RPMI7951 (cell line): ENCODE measurements at regions not wholly inside any gene's neighbourhood (a gene's known extent, or its start where the extent isn't known, plus 50 kb on each side); places are given as distances from the start of the nearest gene placed in this dataset.
"Not testable (repeated sequence)": the region's sequence is repeated elsewhere in the genome, so short reads cannot be mapped to it uniquely, and the experiment has no call there.

Experiments used
- DNase-seq: peaks from one replicate; pipeline ENCODE4 v3.0.0-alpha.2; 2012; ENCODE audit warnings: low read depth

GRCh38 chr2:2742726-2743125, 411.7 kb upstream of the MYT1L start:
- DNase-seq = no peak

DNA sequence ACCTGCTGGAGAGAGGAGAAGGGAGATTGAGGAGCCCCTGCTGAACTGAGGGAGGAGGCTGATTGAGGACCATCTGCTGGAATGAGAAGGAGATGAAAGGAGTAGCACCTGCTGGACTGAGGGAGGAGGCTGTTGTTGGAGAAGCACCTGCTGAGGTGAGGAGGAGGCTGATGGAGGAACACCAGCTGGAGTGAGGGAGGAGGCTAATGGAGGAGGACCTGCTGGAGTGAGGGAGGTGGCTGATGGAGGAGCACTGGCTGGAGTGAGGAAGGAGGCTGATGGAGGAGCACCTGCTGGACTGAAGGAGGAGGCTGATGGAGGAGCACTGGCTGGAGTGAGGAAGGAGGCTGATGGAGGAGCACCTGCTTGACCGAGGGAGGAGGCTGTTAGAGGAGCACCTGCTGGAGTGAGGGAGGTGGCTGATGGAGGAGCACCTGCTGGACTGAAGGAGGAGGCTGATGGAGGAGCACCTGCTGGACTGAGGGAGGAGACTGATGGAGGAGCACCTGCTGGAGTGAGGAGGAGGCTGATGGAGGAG, 409.2 kb upstream of the MYT1L start:
- no peak for DNase-seq

- DNase-seq = no peak
Measured at GRCh38 chr2:2739231-2739795, 408.2 kb upstream of the MYT1L start.

DNA sequence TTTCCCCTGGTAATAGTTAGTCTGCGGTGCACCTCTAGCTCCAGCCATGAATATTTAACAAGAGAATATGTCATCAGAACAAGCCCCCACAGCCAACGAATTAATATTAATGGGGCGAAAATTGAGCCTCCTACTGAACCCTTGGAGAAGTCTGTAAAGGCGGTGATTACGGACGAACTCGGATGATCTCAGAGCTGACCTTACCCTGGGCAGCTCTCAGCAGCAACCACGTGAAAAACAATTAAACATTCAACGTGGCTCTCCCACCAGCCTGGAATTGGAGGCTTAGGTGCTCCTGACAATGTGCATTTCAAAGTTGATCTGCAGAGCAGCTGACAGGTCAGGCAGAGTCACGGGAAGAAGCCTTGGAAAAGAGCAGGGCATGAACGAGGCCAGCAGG, 407.6 kb upstream of the MYT1L start:
- no peak for DNase-seq

- DNase-seq = no peak
Measured at GRCh38 chr2:2738276-2738675, 407.2 kb upstream of the MYT1L start.

GRCh38 chr2:2735041-2735440, 404.0 kb upstream of the MYT1L start:
- no peak for DNase-seq

GRCh38 chr2:2734308-2734707, 403.2 kb upstream of the MYT1L start:
- no peak for DNase-seq

GRCh38 chr2:2733818-2734217, 402.7 kb upstream of the MYT1L start:
- no peak for DNase-seq

- no peak for DNase-seq
Measured at GRCh38 chr2:2732331-2733119, 401.4 kb upstream of the MYT1L start.

DNA sequence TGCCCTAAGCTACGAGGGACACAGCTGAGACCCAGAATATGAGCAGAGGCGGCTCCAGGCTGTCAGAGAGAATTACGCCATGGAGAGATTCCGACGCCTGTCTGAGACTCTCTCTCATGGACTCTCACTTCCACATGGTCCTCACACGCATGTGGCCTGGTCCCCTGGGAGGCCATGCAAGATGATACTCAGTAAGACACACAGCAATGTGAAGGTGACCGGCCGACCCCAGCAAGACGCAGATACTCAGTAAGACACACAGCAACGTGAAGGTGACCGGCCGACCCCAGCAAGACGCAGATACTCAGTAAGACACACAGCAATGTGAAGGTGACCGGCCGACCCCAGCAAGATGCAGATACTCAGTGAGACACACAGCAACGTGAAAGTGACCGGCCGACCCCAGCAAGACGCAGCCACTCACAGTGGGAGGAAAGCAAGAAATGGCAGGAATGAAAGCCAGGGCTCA, 400.8 kb upstream of the MYT1L start:
- DNase-seq = no peak

DNA sequence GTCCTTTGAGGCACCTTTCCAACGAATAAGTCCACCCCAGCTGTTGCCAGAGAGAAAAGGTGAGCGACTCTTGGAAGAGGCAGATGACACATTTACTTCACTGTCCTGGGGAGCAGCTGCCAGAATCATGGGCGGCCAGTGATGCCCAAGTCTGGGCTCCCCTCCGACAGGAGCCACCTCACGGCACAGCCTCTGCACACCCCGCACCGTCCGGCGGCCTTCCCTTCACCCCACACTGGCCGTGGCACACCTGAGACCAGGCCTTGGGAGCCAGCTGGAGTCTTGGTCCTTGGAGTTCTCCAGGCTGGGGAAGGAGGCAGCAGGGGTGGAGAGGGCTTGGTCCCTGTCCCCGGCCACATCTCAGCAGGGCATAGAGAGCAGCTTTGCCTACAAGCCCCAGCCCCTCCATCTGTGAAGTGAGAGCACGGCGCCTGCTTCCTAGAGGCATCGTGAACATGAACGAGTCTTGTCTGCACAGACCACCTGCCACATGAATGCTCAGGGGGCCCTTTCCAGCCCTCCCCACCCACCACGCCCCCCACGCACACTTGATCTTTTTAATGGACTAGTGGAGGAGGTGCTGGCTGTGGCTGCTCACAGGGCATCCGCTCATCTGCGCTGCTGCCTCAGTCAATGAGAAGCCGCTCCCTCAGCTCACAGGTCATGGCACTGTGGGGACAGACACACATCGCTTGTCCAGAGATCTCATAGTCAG, 400.2 kb upstream of the MYT1L start:
- no peak for DNase-seq

GRCh38 chr2:2730301-2730833, 399.3 kb upstream of the MYT1L start:
- DNase-seq = no peak

DNA sequence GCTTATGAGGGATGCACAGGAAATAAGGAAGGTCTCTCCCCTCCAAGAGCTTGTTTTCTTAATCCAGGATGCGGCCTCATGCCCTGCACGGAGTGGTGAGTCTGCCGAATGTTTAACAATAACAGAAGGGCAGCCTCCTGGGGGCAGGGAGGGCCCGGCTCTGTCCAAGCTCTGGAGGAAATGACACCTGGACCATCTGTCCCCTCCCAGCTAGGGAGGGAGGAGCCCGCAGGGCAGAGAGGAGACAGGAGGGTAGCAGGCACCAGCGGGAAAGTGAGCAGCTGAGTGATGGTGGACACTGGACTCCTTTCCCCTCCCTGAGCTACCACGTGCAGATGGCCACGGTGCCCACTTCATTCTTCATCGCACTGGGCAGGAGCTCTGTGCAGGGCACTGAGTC, 398.2 kb upstream of the MYT1L start:
- DNase-seq = no peak

- no peak for DNase-seq
Measured at GRCh38 chr2:2728635-2729034, 397.6 kb upstream of the MYT1L start.

GRCh38 chr2:2727876-2728511, 396.9 kb upstream of the MYT1L start:
- DNase-seq = no peak

DNA sequence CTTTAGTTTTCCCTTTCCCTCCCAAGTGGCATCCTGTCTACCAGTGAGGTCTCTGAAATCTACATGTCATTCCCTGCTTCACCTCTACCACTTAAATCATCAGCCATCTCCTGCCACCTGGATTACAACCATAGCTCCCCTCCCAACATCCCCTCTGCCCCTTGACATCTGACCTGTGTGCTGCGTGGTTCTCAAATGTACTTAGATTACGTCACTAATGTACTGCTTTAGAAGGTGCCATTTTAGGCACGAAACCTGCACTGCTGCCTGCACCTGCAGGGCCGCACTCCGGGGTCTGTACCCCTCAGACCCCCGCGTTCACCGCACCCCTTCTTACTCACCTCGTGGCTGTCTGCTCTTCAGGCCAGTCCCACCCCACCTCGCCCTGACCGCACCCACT, 395.1 kb upstream of the MYT1L start:
- DNase-seq = no peak

- no peak for DNase-seq
Measured at GRCh38 chr2:2723064-2723463, 392.0 kb upstream of the MYT1L start.

DNA sequence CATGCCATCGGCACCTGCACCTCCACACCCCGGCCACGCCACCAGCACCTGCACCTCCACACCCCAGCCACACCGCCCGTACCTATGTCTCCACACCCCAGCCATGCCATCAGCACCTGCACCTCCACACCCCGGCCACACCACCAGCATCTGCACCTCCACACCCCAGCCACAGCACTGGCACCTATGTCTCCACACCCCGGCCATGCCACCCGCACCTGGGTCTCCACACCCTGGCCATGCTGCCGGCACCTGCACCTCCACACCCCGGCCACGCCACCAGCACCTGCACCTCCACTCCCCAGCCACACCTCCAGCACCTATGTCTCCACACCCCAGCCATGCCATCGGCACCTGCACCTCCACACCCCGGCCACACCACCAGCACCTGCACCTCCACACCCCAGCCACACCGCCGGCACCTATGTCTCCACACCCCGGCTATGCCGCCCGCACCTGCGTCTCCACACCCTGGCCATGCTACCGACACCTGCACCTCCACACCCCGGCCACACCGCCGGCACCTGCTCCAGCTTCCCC, 390.3 kb upstream of the MYT1L start:
- no peak for DNase-seq

GRCh38 chr2:2720806-2721205, 389.7 kb upstream of the MYT1L start:
- not testable (repeated sequence) for DNase-seq

DNA sequence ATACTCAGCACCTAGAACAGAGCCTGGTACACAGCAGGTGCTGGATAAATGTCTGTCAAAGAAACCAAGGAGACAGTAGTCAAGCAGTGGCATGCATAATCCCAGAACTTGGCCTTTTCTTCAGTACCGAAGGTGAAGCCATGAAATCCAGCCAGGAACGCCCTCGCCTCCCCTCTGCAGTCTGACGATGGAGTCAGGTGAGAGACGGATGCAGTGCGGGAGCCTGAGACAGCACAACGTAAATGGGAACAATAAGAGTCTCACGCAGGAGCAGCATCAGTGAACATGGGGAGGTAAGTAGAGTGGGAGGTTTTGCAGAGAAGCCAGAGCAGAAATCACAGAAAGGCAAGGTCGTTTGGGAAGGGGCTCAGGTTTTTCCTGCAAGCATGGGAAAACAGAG, 389.3 kb upstream of the MYT1L start:
- DNase-seq = no peak

DNA sequence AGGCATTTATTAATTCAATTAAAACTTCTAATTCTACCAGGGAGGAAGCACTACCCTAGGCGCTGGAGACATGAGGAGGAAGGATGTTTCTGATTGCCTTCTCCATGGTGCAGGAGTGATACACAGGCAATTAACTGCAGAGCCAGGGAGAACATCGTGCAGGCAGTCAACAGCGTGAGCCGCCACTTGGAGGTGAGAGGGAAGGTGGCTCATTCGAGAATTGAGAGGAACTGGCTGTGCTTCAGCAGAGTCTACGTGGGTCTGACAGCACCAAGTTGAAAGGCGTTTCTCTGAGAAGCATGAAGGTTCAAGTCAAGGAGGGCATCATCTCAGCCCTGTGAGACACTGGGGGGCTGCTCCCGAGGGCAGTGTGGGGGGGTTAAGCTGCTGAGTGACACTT, 388.7 kb upstream of the MYT1L start:
- no peak for DNase-seq

DNA sequence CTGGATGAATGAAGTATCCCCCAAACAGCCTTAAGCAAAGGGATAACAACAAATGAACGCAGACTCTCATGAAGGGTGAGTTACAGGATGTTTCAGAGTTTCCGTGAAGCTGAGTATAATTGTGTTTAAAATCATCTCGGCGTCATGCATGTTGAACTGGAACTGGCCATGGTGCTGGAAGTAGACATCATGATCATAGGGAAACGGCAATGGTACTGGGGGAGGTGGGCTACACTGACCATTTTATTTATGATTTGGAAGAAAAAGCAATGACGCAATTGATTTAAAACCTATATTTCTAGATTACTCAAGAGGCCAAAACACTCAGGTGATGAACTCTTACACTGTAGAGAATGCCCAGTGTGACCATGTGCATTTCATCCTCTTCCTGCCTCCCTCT, 387.9 kb upstream of the MYT1L start:
- DNase-seq = no peak
